B cell (primary cell): ENCODE measurements at regions not wholly inside any gene's neighbourhood (a gene's known extent, or its start where the extent isn't known, plus 50 kb on each side); places are given as distances from the start of the nearest gene placed in this dataset.

Experiments
- ATAC-seq: fragments of 200-7000 bp; cut with Tn5 transposase; one replicate; pipeline ENCODE4 v1.10.0; 2021; ENCODE audit warnings: low read depth, mild to moderate bottlenecking, moderate number of reproducible peaks, moderate library complexity
- CTCF ChIA-PET: fragments of 350-600 bp; sonication (Branson Sonifier 250); formaldehyde crosslinking; loops from one replicate; lab custom pipeline; 2021; ENCODE audit warnings: antibody characterized with exemption, inconsistent platforms; lab: Charles Lee
- POLR2A ChIA-PET: fragments of 350-600 bp; sonication (Branson Sonifier 250); formaldehyde crosslinking; loops from one replicate; lab custom pipeline; 2021; ENCODE audit warnings: antibody characterized with exemption; lab: Charles Lee
- DNase-seq: peaks from one replicate; pipeline ENCODE4 v3.0.0; 2013
- H2AFZ ChIP-seq: 2 replicates; pipeline ENCODE4 v1.6.1; 2012; ENCODE audit warnings: mild to moderate bottlenecking, low read depth, low read length; ENCODE audit not compliant: insufficient read depth, poor library complexity, severe bottlenecking
- H3K27ac ChIP-seq, 2 donors: 1 replicate in 1 of 2; 2 replicates in 1 of 2; pipeline ENCODE4 v1.5.1; 2012 to 2013; ENCODE audit warnings: low read length in 2 of 2, mild to moderate bottlenecking in 2 of 2, moderate library complexity in 1 of 2
- H3K27me3 ChIP-seq, 4 experiments: fragments of 200-600 bp in 1 of 4; sonication (generic) in 1 of 4; replicated peaks in 1 of 4; 1 replicate in 2 of 4; 2 replicates in 2 of 4; pipeline versions ENCODE4 v1.6.1 to v1.7.0; 2013 to 2016; ENCODE audit warnings: low read length in 3 of 4, mild to moderate bottlenecking in 2 of 4, mixed read lengths in 1 of 4, moderate library complexity in 1 of 4; ENCODE audit not compliant: insufficient read depth in 4 of 4, control insufficient read depth in 3 of 4; ENCODE audit errors: control extremely low read depth in 1 of 4
- H3K36me3 ChIP-seq, 2 experiments: replicated peaks in 1 of 2; 1 replicate in 1 of 2; 2 replicates in 1 of 2; pipeline versions ENCODE4 v1.6.1 to v1.7.1; 2013; ENCODE audit warnings: low read length in 1 of 2; ENCODE audit not compliant: insufficient read depth in 2 of 2, control insufficient read depth in 1 of 2; ENCODE audit errors: control extremely low read depth in 1 of 2, extremely low read depth in 1 of 2
- H3K4me1 ChIP-seq, 2 donors: fragments of 200-600 bp in 1 of 2; sonication (generic) in 1 of 2; 1 replicate in 1 of 2; 2 replicates in 1 of 2; pipeline versions ENCODE4 v1.5.1 to v1.6.1; 2013 to 2017; ENCODE audit warnings: low read length in 2 of 2; ENCODE audit not compliant: control insufficient read depth in 2 of 2, insufficient read depth in 2 of 2
- H3K4me2 ChIP-seq: replicated peaks from 2 replicates; pipeline ENCODE3; 2012; ENCODE audit warnings: mild to moderate bottlenecking, low read depth, low read length; ENCODE audit not compliant: poor library complexity, severe bottlenecking
- H3K4me3 ChIP-seq, 5 experiments: fragments of 200-600 bp in 1 of 5; sonication (generic) in 1 of 5; 1 replicate in 3 of 5; 2 replicates in 2 of 5; pipeline versions ENCODE4 v1.5.1 to v1.7.0; 2011 to 2016; ENCODE audit warnings: low read length in 4 of 5, mild to moderate bottlenecking in 4 of 5, low read depth in 2 of 5, control low read depth in 1 of 5, moderate library complexity in 1 of 5; ENCODE audit not compliant: insufficient read depth in 1 of 5; ENCODE audit errors: control extremely low read depth in 1 of 5, extremely low read depth in 1 of 5
- H3K79me2 ChIP-seq: fragments of 200-600 bp; sonication (generic); one replicate; pipeline ENCODE4 v1.6.0; 2016; ENCODE audit warnings: low read length; ENCODE audit not compliant: control insufficient read depth, insufficient read depth
- H3K9ac ChIP-seq: fragments of 200-600 bp; sonication (generic); 2 replicates; pipeline ENCODE4 v1.6.1; 2017; ENCODE audit warnings: mild to moderate bottlenecking, low read length, moderate library complexity
- H3K9me3 ChIP-seq, 3 donors: one replicate each; pipeline versions ENCODE4 v1.6.1 to v1.7.1; 2013; ENCODE audit warnings: low read length in 2 of 3; ENCODE audit not compliant: control insufficient read depth in 2 of 3, insufficient read depth in 1 of 3; ENCODE audit errors: control extremely low read depth in 1 of 3
- H4K20me1 ChIP-seq: 2 replicates; pipeline ENCODE4 v1.6.0; 2012; ENCODE audit warnings: mild to moderate bottlenecking, low read length; ENCODE audit not compliant: insufficient read depth, control insufficient read depth, poor library complexity, severe bottlenecking
- H3K27ac Mint-ChIP-seq: one replicate; pipeline ENCODE4 v1.8.0; 2021; ENCODE audit warnings: mixed read lengths
- H3K27me3 Mint-ChIP-seq: one replicate; pipeline ENCODE4 v1.8.0; 2021; ENCODE audit warnings: mixed read lengths
- H3K4me1 Mint-ChIP-seq: one replicate; pipeline ENCODE4 v1.8.0; 2021; ENCODE audit warnings: mixed read lengths
- H3K4me3 Mint-ChIP-seq: one replicate; pipeline ENCODE4 v1.8.0; 2021; ENCODE audit warnings: mixed read lengths
- H3K9me3 Mint-ChIP-seq: one replicate; pipeline ENCODE4 v1.8.0; 2022; ENCODE audit warnings: mixed read lengths; ENCODE audit not compliant: insufficient read depth
- EZH2 ChIP-seq: IDR thresholded peaks from 2 replicates; pipeline ENCODE4 v1.6.1; 2012; ENCODE audit warnings: borderline replicate concordance, low read depth, mild to moderate bottlenecking, moderate library complexity, low read length; ENCODE audit not compliant: insufficient read depth, poor library complexity, severe bottlenecking
- WGBS: methylation state at CpG from one replicate; pipeline ENCODE4 v1.1.5; 2013; ENCODE audit warnings: missing lambda C conversion rate; ENCODE audit not compliant: insufficient coverage; 5-methylcytosine and 5-hydroxymethylcytosine counted together
- intact Hi-C: fragments of 100-400 bp; cut with micrococcal nuclease; formaldehyde crosslinking; loops from one replicate; pipeline ENCODE4 v1.10.0; 2022
- TF ChIP-seq, protein P1 (sequence below): fragments of 200-600 bp; IDR thresholded peaks from one replicate; pipeline ENCODE4 v1.8.0; 2022; ENCODE audit warnings: antibody characterized with exemption, mild to moderate bottlenecking

DNA sequence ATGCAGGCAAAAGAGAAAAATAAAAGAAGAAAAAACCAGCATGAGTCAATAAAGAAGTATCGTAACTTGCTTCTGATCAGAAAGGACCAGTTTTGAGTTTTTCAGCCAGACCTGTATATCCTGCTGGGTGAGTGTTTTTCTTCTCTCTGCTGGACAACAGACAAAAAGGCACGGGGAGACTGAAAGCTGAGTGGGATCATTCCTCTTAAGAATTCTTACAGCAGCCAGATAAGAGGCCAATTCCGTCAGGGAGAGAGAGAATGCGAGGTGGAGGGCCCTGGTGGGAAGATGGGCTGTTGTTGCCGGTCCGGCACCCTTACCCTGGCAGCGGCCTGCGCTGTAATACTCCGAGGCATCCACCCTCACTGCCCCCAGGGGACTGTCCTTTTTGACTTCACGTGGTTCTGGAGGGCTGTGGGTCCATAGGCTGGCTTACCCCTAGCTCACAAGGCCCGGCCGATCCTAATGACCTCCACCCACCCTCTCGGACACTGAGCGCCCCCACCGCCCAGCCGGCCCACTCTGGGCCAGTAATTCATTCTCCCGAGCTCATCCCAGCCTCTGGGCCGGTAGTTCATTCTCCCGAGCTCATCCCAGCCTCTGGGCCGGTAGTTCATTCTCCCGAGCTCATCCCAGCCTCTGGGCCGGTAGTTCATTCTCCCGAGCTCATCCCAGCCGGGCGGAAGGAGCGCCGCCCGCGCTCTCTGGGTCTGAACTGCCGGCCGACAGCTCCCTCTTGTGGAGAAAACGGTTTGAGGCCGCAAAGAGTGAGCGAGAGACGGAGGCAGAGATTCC is 118.3 kb upstream of the SIRPA start:
- peak overlapping the region; percentile 32 to 66 for H3K27ac ChIP-seq
- ATAC-seq (peak; percentile 92), DNase-seq (peak; percentile 87)
- no peaks in the 10 kb centered on the region for H3K9me3 ChIP-seq
- TF ChIP-seq, protein P1, sequence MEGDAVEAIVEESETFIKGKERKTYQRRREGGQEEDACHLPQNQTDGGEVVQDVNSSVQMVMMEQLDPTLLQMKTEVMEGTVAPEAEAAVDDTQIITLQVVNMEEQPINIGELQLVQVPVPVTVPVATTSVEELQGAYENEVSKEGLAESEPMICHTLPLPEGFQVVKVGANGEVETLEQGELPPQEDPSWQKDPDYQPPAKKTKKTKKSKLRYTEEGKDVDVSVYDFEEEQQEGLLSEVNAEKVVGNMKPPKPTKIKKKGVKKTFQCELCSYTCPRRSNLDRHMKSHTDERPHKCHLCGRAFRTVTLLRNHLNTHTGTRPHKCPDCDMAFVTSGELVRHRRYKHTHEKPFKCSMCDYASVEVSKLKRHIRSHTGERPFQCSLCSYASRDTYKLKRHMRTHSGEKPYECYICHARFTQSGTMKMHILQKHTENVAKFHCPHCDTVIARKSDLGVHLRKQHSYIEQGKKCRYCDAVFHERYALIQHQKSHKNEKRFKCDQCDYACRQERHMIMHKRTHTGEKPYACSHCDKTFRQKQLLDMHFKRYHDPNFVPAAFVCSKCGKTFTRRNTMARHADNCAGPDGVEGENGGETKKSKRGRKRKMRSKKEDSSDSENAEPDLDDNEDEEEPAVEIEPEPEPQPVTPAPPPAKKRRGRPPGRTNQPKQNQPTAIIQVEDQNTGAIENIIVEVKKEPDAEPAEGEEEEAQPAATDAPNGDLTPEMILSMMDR = peak; percentile 78
- TF ChIP-seq EZH2 = no peak
- H3K36me3 ChIP-seq = no peaks in the 10 kb centered on the region
- H3K79me2 ChIP-seq = no peaks in the 10 kb centered on the region
- H3K27me3 ChIP-seq = peaks cover 0 to 10% (median 2%) of the 10 kb centered on the region in 4 experiments
- Mint-ChIP-seq H3K27ac (peak overlapping the region; percentile 65), H3K4me1 (peaks cover 16% of the 10 kb centered on the region), H3K9me3 (no peaks in the 10 kb centered on the region), H3K27me3 (peaks cover 16% of the 10 kb centered on the region), H3K4me3 (peak overlapping the region; percentile 93)
- POLR2A ChIA-PET = interaction anchor here (0.7 to 1.0 kb wide), 2 partner anchors 120 to 694 kb away, joined by 3 to 4 read pairs; partner anchors contain the start of gene SNRPB
- H3K4me2 ChIP-seq = peak overlapping the region; percentile 95
- peaks cover 11 to 13% of the 10 kb centered on the region in 2 donors for H3K4me1 ChIP-seq
- H3K9ac ChIP-seq = peak overlapping the region; percentile 94
- CTCF ChIA-PET = interaction anchor here (0.6 to 3.6 kb wide), 50 partner anchors 8 to 675 kb away, joined by 3 to 50 read pairs (median 4); partner anchors contain the start of gene NSFL1C
- H3K4me3 ChIP-seq = peak overlapping the region in 4 of 5 experiments; percentile 64 to 95 (median 74)
- intact Hi-C loops = loop anchor here (1.0 to 10.0 kb wide), 5 partner anchors 13 to 395 kb away; no protein-coding TSS in a partner anchor
- under 1% methylated on average over 31 of the region's 35 CpGs for WGBS
- H2AFZ ChIP-seq = peak overlapping the region; percentile 95
- no peaks in the 10 kb centered on the region for H4K20me1 ChIP-seq

DNA sequence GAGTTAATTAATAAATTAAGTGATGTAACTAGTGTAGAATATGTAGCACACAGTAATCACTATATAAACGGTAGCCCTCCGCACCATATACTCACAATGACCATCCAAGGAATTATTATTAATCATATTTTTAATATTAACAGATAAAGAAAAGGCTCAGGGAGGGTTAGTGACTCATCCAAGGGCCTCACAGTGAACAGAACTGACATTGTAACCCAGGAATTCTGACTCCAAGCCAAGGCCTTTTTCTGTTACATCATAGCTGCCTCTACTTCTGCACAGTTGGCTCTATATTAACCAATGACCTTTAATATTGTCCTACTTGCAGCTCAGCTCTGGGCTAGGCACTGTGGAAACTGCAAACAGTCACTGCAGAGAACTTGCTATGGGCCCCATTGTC is 117.5 kb upstream of the SIRPG start:
- no peaks in the 10 kb centered on the region for H3K36me3 ChIP-seq
- intact Hi-C loops = loop anchor here (5.0 to 10.0 kb wide), 2 partner anchors 180 to 397 kb away; no protein-coding TSS in a partner anchor
- H3K9me3 Mint-ChIP-seq = no peaks in the 10 kb centered on the region
- no peak overlapping the region for H2AFZ ChIP-seq
- no CpG with 5 or more reads among the region's 2 CpGs for WGBS
- H3K9me3 ChIP-seq = no peaks in the 10 kb centered on the region
- no peak overlapping the region for H3K4me2 ChIP-seq
- peaks cover 16% of the 10 kb centered on the region for H3K4me1 Mint-ChIP-seq
- no peak overlapping the region for H3K27ac ChIP-seq
- ATAC-seq = no peak
- H4K20me1 ChIP-seq = no peaks in the 10 kb centered on the region
- no peak for DNase-seq
- ChIA-PET POLR2A (no interaction called here), CTCF (interaction anchor here (3.6 kb wide), 1 partner anchor 27 kb away, joined by 24 read pairs; no protein-coding TSS in a partner anchor)
- peaks cover 6% of the 10 kb centered on the region for H3K27me3 Mint-ChIP-seq
- H3K4me3 ChIP-seq = no peak overlapping the region
- peaks cover 11 to 13% of the 10 kb centered on the region in 2 donors for H3K4me1 ChIP-seq
- no peaks in the 10 kb centered on the region for H3K79me2 ChIP-seq
- peaks cover 0 to 5% (median under 1%) of the 10 kb centered on the region in 4 experiments for H3K27me3 ChIP-seq
- H3K4me3 Mint-ChIP-seq = peak overlapping the region; percentile 26
- no peak overlapping the region for H3K9ac ChIP-seq
- no peak overlapping the region for H3K27ac Mint-ChIP-seq
- TF ChIP-seq, protein P1 = no peak
- TF ChIP-seq EZH2 = no peak
